ENCODE measurements at regions not wholly inside any gene's neighbourhood (a gene's known extent, or its start where the extent isn't known, plus 50 kb on each side); places are given as distances from the start of the nearest gene placed in this dataset.

DNA sequence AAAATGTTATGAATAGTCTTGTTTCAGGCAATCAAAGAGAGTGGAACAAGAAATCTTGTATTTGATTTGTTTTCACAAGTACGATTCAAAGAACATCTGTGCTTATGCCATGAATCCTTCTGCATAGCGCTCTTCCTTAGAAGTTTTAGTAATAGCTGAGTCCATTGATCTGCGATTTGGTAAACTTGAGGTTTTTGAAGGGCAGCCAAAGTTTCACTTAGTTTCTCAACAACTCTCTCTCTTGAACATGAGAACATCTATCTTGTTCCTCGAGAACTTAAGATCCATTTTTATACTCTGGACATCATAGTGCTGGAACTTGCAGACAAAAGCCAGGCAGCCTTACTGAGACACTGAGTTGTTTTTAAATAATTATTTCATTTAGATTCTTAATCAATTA, 96.2 kb upstream of the USP15 start:
- TF ChIP-seq FOXK2 (IDR thresholded peaks at IDR 0.05) (no peak), ELF4 (IDR thresholded peaks at IDR 0.05) (no peak), NFRKB (IDR thresholded peaks at IDR 0.05) (no peak), SP1 (IDR thresholded peaks at IDR 0.05) (no peak)

All from HEK293T (cell line).